Prostate gland (tissue), 2 donors: ENCODE measurements at regions not wholly inside any gene's neighbourhood (a gene's known extent, or its start where the extent isn't known, plus 50 kb on each side); places are given as distances from the start of the nearest gene placed in this dataset.

Experiments used
- DNase-seq: peaks from one replicate; pipeline ENCODE4 v3.0.0-alpha.2; 2019; ENCODE audit warnings: low spot score
- H3K27ac ChIP-seq, 2 donors: fragments of 200-600 bp; sonication (generic); 2 replicates each; pipeline ENCODE4 v1.5.1; 2017 to 2019
- H3K27me3 ChIP-seq: fragments of 200-600 bp; sonication (generic); replicated peaks from 2 replicates; pipeline ENCODE4 v1.5.1; 2019; ENCODE audit not compliant: insufficient read depth
- H3K36me3 ChIP-seq, 2 donors: fragments of 200-600 bp; sonication (generic); 1 replicate in 1 of 2; 2 replicates in 1 of 2; pipeline versions ENCODE4 v1.5.1 to v1.8.1; 2017 to 2019
- H3K4me1 ChIP-seq: fragments of 200-600 bp; sonication (generic); replicated peaks from 2 replicates; pipeline ENCODE4 v1.5.1; 2019
- H3K4me3 ChIP-seq, 2 donors: fragments of 200-600 bp; sonication (generic); 2 replicates each; pipeline ENCODE4 v1.5.1; 2017 to 2019
- H3K9me3 ChIP-seq: fragments of 200-600 bp; sonication (generic); 2 replicates; pipeline ENCODE4 v1.5.1; 2017
- POLR2A ChIP-seq: fragments of 450-650 bp; IDR thresholded peaks from one replicate; pipeline ENCODE4 v1.6.1; 2016; ENCODE audit warnings: antibody characterized with exemption, mild to moderate bottlenecking
- POLR2AphosphoS5 ChIP-seq: sonication (generic); formaldehyde crosslinking; IDR thresholded peaks from one replicate; pipeline ENCODE4 v1.6.1; 2017; ENCODE audit warnings: antibody characterized with exemption
- whole genome bisulfite sequencing: methylation state at CpG from one replicate; pipeline ENCODE4 v1.1.5; 2018; 5-methylcytosine and 5-hydroxymethylcytosine counted together
- intact Hi-C: fragments of 100-400 bp; cut with DNase I; formaldehyde crosslinking; loops from one replicate; pipeline ENCODE4 v1.14.2; 2022
- TF ChIP-seq, protein P1 (sequence below), 4 experiments: fragments of 200-600 bp in 2 of 4; fragments of 450-650 bp in 2 of 4; sonication (generic) in 2 of 4; IDR thresholded peaks; 1 replicate in 3 of 4; 2 replicates in 1 of 4; pipeline ENCODE4 v1.5.1; 2016 to 2019; ENCODE audit warnings: antibody characterized with exemption in 4 of 4, mild to moderate bottlenecking in 2 of 4, moderate library complexity in 2 of 4

DNA sequence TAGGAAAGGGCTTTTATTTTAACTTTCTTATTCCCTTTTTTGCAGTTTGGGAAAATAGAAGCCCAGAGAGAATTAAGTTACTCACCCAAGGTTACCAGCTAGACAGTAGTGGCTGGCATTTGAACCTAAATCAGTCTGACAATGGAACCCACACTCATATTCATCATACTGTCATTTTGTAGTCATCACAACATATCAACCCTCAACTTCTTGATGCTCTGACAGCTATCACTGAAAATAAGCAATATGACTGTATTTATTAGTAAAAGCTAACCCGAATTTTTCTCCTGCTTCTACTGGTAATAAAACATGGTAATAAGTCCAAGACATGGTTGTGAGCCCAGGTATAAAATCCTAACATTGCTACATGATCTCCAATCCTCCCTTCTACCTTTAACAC is 585.8 kb upstream of the UBE2E2 start:
- intact Hi-C loops, result no loop called here
- no peaks in the 10 kb centered on the region for H3K4me1 ChIP-seq
- WGBS, result 59% methylated on average over 1 of the region's 1 CpG
- TF ChIP-seq, protein P1, sequence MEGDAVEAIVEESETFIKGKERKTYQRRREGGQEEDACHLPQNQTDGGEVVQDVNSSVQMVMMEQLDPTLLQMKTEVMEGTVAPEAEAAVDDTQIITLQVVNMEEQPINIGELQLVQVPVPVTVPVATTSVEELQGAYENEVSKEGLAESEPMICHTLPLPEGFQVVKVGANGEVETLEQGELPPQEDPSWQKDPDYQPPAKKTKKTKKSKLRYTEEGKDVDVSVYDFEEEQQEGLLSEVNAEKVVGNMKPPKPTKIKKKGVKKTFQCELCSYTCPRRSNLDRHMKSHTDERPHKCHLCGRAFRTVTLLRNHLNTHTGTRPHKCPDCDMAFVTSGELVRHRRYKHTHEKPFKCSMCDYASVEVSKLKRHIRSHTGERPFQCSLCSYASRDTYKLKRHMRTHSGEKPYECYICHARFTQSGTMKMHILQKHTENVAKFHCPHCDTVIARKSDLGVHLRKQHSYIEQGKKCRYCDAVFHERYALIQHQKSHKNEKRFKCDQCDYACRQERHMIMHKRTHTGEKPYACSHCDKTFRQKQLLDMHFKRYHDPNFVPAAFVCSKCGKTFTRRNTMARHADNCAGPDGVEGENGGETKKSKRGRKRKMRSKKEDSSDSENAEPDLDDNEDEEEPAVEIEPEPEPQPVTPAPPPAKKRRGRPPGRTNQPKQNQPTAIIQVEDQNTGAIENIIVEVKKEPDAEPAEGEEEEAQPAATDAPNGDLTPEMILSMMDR (IDR thresholded peaks at IDR 0.05), result no peak
- TF ChIP-seq POLR2AphosphoS5 (no peak), POLR2A (no peak)
- no peaks in the 10 kb centered on the region for H3K36me3 ChIP-seq
- no peak overlapping the region for H3K4me3 ChIP-seq
- no peaks in the 10 kb centered on the region for H3K9me3 ChIP-seq
- no peak for DNase-seq
- H3K27me3 ChIP-seq, result no peaks in the 10 kb centered on the region
- no peak overlapping the region for H3K27ac ChIP-seq

DNA sequence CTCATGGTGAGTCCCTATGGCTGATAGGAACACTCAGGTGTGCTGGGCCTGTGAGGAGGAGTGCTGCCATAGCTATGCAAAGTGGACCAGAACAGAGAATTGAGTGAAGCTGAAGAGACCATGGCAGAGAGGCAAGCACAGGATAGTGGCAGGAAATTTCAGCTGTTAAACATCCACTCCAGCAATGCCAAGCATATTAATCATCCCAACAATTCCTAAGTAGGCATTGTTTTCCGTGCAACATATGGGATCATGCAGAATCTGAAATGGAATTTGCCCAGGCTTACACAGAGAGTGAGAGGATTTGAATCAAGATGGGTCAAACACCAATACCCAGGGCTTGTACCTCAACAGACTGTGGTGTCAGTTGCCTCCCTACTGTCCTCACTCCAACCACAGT is 582.6 kb upstream of the UBE2E2 start:
- Histone ChIP-seq H3K36me3 (no peaks in the 10 kb centered on the region), H3K4me3 (no peak overlapping the region), H3K4me1 (no peaks in the 10 kb centered on the region), H3K27me3 (no peaks in the 10 kb centered on the region), H3K27ac (no peak overlapping the region), H3K9me3 (no peaks in the 10 kb centered on the region)
- TF ChIP-seq POLR2A, result no peak
- TF ChIP-seq, protein P1 (IDR thresholded peaks at IDR 0.05), result no peak
- no peak for TF ChIP-seq POLR2AphosphoS5
- intact Hi-C loops, result no loop called here
- no peak for DNase-seq
- WGBS, result 92% methylated on average over 1 of the region's 1 CpG

DNA sequence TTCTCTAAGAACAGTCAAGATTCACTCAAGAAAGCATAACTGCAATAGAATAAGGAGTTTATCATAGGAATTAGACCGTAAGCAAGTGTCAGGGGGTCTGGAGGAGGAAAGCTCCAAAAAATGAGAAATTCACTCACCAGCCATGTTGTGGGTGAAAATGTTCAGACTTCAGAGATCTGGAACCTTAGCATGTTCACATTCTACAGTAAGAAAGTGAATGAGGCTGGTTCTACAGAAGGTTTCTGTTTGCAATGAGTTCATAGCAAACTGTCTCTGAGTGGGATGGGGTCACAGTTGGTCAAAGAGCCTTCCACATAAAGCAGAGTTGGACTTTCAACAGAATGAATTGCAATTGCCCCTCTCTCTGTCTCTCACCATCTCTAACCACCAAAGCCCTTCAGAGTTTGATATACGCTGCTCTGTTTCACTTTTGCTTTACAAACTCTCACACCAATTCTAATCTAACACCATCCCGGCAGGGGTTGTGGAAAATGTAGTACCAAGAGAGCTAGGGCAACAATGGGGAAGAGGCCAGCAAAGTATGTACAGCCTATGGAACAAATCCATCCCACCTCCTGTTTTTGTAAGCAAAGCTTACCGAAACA is 581.8 kb upstream of the UBE2E2 start:
- WGBS, result 93% methylated on average over 4 of the region's 4 CpGs
- no peak for DNase-seq
- H3K9me3 ChIP-seq, result no peaks in the 10 kb centered on the region
- H3K27me3 ChIP-seq, result no peaks in the 10 kb centered on the region
- no peak overlapping the region for H3K4me3 ChIP-seq
- intact Hi-C loops, result no loop called here
- TF ChIP-seq POLR2AphosphoS5, result no peak
- no peak for TF ChIP-seq POLR2A
- TF ChIP-seq, protein P1 (IDR thresholded peaks at IDR 0.05), result no peak
- H3K4me1 ChIP-seq, result no peaks in the 10 kb centered on the region
- H3K27ac ChIP-seq, result no peak overlapping the region
- no peaks in the 10 kb centered on the region for H3K36me3 ChIP-seq

DNA sequence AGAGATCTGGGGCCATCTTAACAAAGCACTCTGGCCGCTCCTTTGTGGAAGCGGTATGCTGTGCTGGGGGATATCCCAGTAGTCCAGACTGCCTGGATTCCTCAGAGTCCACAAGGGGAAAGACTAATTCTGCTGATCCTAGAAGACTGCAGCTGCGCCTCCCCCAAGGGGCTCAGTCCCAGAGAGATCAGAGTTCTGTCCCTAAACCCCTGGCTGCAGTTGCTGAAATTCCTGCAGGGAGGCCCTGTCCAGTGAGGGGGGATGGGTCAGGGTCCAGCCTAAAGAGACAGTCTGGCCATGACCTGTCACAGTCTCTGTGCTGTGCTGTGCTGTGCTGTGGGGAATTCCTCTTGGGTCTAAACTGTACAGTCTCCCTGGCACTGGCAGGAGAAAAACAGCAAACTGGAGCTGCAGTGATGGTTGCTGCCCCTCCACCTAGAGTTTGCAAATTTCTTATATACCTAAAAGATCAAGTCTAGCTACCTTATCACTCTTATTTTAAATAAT is 575.1 kb upstream of the UBE2E2 start:
- no peaks in the 10 kb centered on the region for H3K36me3 ChIP-seq
- intact Hi-C loops, result no loop called here
- no peaks in the 10 kb centered on the region for H3K9me3 ChIP-seq
- no peaks in the 10 kb centered on the region for H3K4me1 ChIP-seq
- H3K27ac ChIP-seq, result no peak overlapping the region
- 97% methylated on average over 3 of the region's 3 CpGs for WGBS
- no peak for TF ChIP-seq POLR2AphosphoS5
- no peak for DNase-seq
- no peaks in the 10 kb centered on the region for H3K27me3 ChIP-seq
- H3K4me3 ChIP-seq, result no peak overlapping the region

DNA sequence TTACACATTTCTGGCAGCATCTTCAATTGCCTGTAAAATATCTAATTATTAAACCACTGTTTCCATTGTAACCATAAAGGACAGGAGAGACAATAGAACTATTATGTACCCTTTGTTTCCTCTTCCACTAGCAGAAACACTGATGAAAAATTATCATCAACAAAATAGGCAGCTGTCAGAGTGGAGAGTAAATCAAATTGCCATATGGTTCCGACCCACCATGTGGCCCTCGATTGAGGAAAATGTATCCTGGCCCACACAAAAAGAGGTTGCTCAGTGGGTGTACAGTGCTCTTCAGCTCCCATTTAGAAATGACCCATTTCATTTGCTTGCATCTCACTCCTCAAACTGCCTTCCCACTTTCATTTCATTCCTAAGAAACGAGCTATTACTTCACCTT is 570.6 kb upstream of the UBE2E2 start:
- H3K27ac ChIP-seq, result no peak overlapping the region
- no peaks in the 10 kb centered on the region for H3K4me1 ChIP-seq
- no peaks in the 10 kb centered on the region for H3K27me3 ChIP-seq
- no peaks in the 10 kb centered on the region for H3K36me3 ChIP-seq
- intact Hi-C loops, result no loop called here
- TF ChIP-seq, protein P1 (IDR thresholded peaks at IDR 0.05), result no peak
- TF ChIP-seq POLR2A (no peak), POLR2AphosphoS5 (no peak)
- no peaks in the 10 kb centered on the region for H3K9me3 ChIP-seq
- DNase-seq, result no peak
- WGBS, result 80% methylated on average over 3 of the region's 3 CpGs
- H3K4me3 ChIP-seq, result no peak overlapping the region
